DMS153 (cell line): ENCODE measurements at regions not wholly inside any gene's neighbourhood (a gene's known extent, or its start where the extent isn't known, plus 50 kb on each side); places are given as distances from the start of the nearest gene placed in this dataset.

ENCODE experiments used
- DNase-seq: peaks from one replicate; lab custom pipeline; 2025; lab: John Stamatoyannopoulos, UW

DNA sequence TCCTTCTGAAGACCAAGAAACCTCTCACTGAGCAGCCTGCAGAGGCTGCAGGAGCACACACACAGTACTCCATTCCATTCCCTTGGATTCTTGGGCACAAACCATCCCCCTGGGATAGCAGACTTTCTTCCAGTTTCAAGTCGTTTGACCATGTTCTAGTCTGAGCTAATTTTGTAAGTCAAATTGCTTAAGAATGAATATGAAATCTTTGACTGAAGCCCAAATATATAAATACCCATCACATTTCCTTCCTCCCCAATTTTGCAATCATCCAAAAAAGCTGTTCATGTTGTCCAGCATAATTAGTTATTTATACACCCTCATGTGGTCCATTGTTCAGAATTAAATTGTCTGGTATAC is 231.2 kb upstream of the TPRG1 start:
- no peak for DNase-seq

DNA sequence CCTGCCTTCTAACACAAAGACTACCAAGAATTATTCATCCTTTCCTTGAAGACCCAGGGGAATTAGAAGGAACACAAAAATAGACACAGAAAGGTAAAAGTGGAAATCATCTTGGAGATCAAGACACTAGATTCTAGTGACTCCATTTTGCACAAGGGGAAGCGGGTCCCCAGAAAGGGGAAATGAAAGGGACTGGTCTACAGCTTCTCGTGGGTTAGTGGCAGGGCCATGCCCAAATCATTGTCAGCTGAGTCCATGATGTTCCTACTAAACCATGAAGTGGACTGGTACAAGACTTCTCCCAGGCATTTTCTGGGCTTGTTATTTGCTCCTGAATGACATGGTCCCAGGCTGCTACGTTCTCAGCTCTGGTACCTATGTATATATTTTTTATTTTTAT is 230.7 kb upstream of the TPRG1 start:
- no peak for DNase-seq

DNA sequence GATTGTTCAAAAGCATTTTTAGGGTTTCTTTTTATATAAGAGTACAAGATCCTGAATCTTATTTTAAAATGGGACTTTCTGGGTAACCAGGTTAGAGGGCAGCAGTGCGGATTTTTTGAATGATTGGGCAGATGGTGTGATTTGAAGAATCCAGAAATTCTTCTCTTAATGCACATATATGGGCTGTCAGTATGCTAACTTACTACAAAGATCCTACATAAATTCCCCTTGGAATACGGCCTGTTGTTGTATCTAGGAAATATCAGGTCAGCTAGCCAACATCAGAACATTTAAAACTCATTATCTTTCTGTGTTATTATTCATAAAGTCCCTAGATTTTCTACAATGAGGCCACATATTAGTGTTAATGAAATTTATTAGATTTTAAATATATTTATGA is 229.6 kb upstream of the TPRG1 start:
- no peak for DNase-seq

DNA sequence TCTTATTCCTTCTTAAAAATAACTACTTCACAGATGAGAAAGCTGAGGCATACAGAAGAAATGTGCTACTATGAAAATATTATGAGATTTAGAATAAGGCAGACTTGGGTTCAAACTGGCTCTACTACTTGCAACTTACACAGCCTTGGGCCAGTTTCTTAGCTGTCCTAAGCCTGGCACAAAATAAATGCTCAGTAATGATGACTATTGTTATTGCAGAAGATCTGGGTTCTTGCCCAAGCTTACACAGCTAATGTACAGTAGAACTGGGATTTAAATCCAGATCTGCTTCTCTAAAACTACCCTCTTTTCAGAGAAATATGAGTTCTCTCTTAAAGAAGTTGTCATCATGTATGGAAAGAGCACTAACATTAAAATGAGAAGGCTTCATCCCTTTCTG is 228.2 kb upstream of the TPRG1 start:
- no peak for DNase-seq

DNA sequence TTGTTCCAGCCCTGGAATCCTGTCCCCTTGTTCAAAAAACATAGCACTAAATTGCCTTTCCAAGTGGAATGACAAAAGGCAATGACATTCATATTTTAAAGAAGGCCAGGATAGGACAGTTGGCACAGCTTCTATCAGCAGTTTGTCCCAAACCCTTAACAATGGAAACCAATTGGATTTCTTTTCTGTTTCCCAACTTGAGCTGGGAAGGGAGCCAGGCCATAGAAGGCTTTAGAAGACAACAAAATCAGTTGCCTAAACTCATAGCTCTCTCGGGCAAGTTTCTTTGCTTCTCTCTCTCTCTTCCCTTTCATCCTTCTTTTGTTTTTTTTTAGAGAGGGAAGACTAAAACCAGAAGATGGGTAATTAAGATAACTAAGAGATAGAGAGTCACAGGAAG is 227.7 kb upstream of the TPRG1 start:
- no peak for DNase-seq

DNA sequence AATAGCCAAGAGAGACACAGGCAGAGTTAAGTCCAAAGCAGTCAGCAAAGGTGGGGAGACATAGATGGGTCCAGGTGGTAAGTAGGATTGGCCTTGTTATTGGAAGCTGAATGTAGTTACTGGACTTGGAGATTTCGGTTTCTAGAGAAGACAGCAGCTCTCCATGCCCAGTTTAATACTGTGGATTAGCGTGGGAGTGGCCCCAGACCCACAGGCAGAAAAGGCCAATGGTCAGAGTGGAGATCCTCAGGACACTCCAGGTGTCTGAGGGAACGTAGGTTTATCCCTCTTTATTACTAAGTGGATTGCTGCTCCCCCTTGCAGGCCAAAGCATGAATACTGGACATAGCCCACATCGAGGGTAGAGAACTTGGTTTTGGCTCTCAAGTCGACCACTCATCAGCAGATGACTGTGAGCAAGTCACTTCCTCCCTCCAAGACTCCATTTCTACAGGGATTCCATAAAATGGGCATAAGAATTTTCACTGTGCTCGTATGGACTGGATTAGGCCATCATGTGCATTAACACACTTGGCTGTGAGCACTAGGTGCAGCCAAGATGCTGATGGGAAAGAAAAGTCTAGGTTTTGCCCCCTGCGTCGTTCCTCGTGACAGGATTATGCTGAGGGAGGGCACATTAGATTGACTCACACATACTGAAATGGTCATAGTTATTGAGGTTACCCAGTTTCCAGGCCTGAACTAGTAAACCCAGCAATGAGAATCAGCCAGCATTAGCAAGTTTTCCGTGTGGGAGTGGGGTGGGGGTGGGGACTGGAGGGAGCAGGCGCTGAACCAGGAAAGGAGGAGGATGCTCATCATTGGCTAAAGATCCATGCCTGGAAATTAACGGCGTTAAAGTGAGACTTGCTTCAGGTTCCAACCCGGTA is 225.2 kb upstream of the TPRG1 start:
- DNase-seq, result no peak

DNA sequence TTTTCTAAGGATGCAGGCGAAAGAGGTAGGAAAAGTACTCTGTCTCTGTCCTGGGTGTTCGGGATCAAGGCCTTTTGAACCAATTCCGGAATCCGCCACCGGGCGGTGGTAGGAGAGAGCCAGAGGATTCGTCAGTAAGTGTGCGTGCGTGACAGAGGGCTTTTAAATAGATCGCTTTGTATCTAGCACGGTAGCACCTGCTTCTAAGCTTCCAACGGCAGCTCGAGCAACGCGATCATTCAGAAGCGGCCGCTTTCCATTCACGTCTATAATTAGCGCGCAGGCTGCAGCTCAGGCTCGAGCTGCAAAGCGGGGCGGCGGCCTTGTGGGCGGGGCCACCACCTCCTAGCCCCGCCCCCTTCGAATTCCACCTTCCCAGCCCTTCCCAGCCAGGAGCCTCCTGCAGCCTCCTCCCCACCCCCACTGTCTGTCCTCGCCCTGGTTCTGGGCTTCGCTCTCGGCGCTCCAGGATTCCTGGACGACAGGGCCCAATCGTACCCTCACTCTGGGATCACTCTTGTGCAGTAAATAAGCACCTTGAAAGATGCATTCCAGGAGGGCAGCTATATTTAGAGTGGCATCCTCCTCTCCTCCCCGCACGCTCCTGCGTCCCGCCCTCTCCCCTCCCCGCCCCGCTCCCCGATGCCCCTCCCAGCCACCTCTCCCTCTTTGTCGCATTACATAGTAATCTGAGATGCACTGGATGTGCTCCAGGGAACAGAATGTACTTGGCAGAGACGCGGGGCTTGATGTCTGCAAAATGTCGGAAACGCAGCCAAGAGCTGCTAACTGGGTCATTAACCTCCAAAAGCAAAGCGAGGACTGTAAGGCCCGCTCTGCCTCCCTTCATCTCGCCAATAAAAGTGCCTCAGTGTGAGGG is 224.1 kb upstream of the TPRG1 start:
- peak; percentile 99 for DNase-seq

DNA sequence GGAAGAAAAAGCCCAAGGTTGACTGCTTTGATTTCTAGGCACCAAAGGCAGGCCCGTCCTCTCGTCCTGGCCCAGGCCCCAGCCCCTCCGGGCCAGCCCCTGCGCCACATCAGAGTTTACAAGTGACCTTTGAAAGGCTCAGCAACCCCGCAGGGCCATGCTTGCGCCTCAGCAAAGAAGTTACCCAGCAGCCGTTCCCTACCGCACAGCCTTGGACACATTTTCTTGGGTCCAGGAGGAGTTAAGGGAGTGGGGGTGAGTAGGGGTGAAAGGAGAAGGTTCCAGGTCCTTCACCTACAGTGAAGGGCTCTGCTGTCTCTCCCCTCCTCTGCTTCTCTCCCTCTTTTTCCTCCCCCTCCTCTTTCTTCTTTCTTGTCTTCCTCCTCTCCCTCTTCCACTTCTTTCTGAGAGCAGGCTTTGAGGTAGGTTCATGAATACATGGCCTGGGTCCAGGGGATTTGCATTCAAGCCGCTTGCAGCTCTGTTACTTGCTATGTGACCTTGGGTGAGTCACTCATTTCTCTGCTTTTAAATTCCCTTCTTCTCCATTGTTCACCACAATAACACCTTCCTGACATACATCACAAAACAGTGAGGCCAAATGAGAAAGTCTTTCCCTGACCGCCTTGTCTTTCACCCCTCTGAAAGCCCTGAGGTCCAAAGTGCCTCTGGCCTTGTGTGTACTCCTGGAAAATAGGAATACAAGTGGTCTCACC is 223.3 kb upstream of the TPRG1 start:
- DNase-seq, result no peak

DNA sequence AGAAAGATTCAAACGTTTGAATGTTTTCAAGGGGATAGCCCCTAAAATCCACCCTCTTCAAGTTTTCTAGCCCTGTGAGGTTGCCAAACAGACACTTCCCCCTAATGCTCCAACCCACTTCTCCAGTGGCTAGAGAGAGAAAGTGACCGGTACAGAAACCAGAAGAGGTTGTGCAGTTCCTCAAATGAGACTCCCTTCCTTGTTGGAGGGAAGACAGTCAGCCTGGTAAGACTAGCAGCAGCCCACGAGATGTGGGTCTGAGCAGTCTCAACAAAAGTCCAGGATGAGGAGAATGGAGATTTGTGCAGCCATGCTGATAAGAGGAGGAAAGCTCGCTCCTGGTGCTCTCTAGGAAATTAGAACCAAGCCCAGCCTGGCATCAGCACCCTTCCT is 222.8 kb upstream of the TPRG1 start:
- no peak for DNase-seq

DNA sequence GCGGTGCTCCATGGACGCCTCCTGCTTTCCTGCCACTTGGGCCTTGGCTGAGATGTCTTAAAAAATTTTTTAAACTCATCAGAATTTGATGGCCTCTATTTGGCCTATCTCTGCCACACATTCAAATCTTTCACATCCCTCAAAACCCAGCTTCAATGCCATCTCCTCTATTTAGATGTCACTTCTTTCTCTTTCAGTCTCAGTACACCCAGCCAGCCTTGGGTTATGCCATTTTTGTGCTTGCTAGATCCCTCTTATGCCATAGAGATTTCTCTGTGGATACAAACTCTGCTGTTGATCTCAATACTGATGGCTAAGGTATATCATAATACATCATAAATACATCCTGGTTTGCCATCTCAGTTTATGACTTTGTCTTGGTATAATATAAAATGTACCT is 222.3 kb upstream of the TPRG1 start:
- DNase-seq, result no peak

DNA sequence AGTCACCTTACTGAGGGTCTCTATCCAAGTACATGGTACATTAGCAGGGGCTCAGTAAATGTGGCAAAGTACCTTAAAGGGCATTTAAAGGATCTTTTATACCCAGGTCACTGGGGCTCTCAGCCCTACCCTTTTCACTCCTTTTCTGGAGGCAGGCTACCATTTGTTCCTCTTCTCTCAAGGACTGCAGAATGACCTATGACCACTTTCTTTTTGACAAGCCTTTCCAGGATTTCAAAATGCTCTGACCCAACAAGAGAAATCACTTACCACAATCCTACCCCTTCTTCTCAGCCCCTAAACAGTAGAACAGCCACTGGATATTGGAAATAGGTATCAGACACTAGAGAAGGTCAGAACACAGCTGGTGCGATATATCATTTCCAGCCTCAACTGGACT is 221.8 kb upstream of the TPRG1 start:
- DNase-seq, result no peak

DNA sequence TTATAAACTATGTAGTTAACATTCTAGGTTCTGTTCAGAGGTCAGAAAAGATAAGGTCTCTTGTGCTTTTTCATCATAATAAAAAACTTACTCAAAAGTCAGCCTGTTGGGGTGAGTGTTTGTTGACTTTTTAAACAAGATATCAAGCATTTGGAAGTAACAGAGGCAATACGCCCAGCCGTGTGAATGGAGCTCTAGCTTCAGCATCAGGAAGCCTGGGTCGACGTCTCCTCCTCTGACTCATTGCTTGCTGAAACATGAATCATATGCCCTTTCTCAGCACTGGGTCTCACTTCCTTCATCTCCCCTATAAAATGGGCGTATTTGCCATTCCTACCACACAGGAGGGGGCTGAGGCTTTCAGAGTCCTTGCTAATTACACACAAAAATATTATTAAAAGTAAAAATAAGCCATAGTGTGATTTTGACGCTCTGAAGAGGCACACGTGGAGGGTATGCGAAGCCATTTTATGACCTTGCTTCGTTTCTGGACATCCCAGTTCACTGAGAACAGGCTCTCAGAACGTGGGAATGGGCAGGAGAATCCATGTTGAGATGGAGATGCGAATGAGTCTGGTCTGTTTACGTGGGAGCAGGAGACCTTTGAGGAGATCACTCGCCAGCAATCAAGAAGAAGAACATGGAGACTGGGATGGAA is 220.8 kb upstream of the TPRG1 start:
- no peak for DNase-seq

DNA sequence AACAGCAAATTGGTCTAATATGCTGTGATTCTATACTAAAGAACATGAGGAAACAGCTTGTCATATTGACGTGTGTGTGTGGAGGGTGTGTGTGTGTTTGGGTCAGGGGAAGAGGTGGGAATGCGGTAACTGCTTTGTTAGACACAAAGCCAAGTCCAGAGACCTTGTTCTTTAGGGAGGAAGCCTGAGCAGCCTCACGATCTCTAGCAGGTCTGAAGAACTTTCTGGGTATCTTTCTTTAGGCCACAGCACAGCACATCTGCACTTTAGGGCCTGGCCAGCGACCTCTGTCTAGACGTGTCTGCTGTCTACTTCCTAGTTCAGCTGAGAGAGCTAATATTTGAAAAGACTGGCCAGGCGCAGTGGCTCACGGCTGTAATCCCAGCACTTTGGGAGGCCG is 220.0 kb upstream of the TPRG1 start:
- no peak for DNase-seq

DNA sequence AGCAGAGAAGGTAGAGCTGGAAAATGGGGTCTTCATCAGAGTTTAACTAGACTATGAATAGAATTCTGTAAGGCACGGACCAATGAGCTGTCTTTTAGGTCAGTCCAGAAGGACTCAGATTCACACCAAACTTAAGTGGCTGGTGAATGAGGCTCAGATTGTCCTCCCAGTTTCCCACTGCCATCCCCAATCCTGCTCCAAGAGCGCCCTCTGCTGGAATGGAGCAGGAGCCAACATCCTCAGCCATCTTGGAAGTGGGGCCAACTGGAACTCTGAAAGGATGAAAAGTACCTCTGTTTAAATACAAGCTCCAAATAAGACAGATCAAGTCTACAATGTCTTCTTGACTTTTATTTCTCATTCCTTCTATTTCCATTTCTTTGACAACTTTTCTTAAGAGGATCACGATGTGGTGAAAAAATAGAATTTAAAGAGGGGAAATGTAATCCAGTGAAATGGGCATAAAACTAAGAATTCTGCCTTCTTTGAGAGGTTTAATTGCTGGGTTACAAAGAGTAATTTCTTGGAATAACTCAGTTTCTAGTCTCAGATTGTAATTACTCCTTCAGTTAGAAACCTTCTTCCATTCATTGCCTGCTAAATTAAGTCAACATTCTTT is 217.1 kb upstream of the TPRG1 start:
- DNase-seq, result peak; percentile 59

DNA sequence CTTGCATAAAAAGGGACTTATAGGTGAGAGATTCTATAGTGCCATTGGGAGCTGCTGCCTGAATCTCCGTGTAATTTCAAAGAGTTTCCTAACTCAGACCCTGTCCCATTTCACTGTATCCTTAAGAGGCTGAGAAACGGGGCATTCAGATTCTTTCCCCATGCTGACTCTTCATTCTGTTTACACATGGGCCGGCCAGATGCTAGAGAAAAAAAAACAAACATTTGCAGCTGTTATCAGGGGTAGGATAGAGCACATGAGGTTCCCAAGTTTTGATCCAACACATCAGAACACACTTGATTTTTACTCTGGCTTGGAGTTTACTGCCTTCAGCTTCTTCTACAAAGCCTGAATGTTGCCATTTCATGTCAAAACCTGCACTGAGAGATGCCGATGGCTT is 215.9 kb upstream of the TPRG1 start:
- DNase-seq, result no peak

DNA sequence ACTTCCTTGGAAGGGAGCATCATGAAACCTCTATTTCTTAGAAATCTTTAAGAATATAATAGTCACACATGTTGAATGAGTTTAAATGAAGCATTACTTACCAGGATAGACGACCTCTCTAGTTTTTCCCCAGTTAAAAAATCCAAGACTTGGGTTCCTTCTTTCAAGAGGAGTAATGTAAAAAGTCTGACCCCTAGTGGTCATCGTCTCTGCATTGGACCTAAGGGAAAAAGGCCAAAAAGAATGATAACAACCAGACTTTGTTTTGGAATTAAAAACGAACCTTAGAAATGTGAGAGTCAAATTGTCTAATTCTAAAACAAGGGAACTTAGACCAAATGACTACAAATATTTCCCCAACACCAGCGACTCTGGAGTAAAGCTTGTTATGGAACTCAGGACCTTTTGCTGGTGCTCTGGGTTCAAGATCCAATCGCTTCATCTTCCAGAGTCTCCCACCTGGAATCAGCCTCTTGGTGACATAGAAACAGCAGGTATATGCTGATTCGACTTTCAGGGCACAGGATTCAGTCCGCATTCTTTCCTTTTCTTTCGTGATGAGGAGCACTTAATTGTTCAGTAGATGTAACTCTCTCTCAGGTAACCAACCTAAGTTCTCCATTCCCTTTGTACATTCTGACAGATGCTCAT is 214.8 kb upstream of the TPRG1 start:
- no peak for DNase-seq

DNA sequence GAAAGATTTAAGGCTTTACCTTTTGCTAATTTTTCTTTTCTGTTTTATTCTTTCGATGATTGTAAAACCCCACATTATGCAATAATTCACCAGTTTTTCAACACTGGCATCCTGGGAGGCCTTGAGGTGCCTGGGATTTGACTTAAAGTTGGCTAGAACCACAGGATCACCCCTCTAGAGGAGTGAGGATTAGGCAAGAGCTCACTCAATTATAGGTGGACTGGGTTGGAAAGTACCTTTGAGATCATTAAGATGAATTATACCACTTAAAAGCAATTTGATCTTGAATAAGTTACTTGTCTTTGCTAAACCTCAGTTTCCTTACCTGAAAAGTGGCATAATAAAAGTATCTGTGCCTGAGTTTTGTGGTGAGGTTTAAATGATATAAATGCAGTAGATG is 212.8 kb upstream of the TPRG1 start:
- DNase-seq, result no peak

DNA sequence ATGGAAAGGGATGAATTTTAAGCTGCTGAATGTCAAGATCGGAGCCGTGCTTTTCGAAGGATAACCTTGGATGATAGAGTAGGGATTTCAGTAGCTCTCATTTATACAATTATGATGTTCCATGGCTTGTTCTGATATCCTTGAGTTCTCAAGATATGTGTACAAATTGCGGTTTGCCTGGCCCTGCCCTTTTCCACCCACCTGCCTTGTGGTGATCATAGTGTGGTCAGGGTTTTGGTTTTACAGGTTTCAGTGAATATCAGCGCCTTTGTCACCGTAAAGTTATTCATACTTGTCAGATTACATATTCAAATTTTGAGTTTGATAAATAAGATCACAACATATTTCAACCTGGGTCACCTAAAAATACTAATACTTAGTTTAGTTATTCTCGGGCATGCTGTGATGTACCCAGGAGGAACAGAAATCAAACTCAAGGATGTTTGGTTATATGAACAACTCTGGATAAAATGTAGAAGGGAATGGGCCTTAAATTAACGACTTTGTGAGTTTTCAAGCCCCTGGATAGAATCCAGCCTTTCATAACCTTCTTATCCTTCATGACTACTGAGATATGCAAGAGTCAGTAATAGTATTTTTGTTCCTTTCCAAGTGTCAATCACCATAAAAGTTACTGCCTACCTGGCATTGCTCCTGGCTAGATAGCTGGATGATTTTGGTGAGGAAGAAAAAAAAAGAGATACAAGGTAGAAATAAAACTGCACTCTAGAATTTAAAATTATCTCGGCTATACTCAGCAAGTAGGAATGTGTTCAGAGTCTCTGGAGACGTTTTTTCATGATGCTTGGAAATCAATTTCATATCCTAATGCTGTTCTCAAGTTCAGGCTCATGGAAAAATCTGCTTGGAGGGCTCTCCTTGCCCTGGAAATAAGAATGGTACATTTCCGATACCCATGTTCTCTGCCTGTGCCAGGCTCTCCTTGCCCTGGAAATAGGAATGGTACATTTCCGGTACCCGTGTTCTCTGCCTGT is 209.2 kb upstream of the TPRG1 start:
- DNase-seq, result no peak

DNA sequence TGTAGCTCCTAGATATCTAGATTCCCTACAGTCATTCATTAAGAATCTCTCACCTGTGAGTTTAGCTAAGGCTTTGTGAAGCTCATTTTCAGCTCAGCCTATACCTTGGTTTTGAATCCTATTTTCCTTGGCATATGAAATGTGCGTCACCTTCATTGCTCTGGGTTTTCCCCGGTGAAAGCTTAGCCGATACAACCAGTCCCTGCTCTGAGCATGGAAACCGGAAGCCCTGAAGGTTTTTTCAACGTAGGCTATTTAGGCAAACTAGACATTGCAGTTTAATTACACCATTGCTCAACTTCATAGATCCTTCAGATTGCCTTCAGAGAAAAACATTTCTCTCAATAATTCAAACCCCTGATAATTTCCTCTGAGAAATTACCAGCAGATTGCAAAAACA is 206.8 kb upstream of the TPRG1 start:
- DNase-seq, result no peak

DNA sequence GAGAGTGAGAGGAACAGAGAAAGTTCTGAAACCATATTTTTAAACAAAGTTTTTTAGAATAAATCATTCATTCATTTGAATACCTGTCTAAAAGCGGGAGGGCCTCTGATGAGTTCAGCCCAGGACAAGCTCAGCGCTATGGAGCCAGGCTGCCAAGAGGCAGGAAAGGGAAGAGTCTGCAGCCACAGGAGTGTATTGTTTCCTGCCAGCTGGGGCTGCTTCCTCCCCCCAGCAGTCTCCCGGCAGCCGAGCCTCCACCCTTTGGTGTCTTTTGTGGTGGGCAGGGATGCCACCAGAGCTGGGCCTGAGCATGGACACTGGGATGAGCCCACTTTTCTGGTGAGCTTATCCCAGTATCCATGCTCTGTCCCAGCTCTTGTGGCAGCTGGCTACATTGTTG is 199.5 kb upstream of the TPRG1 start:
- no peak for DNase-seq
